GM21576 (cell line): ENCODE measurements at regions not wholly inside any gene's neighbourhood (a gene's known extent, or its start where the extent isn't known, plus 50 kb on each side); places are given as distances from the start of the nearest gene placed in this dataset.

Experiments used
- ATAC-seq: cut with Tn5 transposase; IDR thresholded peaks from one replicate; pipeline ENCODE4 v1.9.1; 2021; ENCODE audit warnings: mild to moderate bottlenecking, moderate library complexity; ENCODE audit not compliant: unreplicated experiment

DNA sequence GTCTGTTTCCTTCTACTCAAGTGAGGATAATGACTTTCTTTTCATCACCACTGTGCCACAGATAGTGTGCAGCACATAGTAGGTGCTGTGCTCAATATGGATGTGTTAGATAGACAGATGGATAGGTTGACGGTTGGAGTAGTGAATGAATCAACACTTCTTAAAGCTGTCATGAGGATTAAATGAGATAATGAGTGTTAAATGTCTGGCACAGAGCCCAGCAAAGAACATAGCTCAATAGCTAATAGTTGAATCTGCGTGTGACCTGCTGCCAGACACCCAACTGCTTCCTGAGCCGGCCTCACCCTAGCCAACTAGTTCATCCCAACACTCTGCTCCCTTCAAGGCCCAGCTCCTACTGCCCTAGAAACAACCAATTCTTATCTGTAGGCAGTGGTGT, 67.7 kb upstream of the PJA1 start:
- no peak for ATAC-seq

- ATAC-seq = no peak
These were observed 66.7 kb upstream of the PJA1 start for GRCh38 chrX:69231903-69232302.

- no peak for ATAC-seq
These were observed 64.2 kb upstream of the PJA1 start for GRCh38 chrX:69229436-69229835.

GRCh38 chrX:69228732-69229131, 63.5 kb upstream of the PJA1 start:
- ATAC-seq = no peak

DNA sequence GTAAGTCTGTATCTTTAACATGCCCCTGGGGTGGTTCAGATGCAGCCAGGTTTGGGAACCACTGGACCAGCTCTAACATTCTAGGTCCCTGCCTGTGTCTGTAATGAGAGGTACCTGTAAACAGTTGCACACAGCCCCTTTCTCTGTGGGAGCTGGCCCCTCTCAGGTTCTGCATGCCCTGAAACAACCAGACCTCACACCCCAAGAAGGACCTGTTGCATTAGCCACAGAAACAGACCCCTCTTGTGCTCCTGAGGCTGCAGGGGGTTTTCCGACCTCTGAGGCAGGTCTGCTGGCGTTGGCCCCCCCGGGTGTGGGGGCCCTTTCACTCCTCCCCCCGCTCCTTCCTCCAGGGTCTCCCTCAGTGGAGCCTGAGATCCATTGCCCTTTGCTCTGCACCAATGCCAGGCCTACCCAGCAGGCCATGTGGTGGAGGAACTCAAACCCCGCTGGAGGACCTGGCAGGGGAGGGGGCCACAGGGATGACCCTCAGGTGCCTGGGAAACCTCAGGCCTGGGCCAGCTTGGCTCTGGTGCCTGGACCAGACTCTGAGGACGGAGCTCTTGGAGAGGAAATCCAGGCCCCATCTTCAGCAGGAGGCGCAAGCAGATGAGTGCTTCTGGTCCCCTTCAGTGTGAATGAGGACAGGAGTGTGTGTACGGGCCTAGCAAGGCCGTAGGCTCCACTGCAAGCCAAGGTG, 61.4 kb upstream of the PJA1 start:
- no peak for ATAC-seq

DNA sequence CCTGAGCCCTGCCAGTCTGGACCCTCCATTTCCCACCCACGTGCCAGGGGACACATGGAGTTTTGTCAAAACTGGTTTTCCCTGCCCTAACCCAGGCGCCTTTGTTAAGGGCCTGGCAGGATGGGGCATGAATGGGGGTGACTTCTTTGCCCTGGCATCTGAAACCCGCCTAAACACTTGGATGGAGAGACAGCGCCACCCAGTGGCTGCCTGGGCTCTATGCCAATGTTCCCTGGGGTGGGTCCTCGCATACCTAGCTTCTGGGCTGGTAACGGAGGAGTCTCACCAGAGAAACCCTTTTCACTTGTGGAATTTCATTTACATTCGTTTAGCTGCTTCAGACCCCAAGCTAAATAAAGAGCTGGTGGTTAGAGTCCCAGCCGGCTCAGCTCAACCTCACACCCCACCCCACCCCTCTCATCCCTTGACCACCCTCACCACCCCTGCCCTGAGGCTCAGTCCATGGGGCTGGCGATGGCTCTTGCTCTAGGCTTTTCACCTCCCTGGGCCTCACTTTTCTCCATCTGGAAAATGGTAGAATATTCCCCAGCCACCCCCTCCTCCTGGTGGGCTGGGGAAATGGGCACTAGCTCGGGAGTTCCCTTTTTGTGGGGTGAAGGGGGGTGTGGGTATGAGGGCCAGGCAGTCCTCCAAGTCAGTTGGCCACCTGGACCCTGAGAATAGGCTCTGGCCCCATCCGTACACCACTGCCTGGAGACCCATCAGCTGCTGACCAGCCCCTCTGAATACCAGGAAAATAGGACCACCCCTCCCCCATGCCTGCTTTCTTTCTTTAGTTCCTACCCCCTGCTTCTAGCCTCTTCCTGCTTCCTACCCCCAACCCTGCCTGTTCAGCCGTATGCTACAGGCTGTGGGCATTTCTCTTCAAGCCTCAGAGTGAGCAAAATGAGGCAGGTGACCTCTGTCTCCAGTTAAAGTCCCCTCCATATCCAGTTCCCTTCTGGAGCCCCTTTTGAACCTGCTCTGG, 57.1 kb upstream of the PJA1 start:
- ATAC-seq = peak; percentile 50

GRCh38 chrX:69221239-69222102, 56.2 kb upstream of the PJA1 start:
- ATAC-seq = no peak

- ATAC-seq = no peak
These were observed 53.2 kb upstream of the PJA1 start for GRCh38 chrX:69218407-69218997.

DNA sequence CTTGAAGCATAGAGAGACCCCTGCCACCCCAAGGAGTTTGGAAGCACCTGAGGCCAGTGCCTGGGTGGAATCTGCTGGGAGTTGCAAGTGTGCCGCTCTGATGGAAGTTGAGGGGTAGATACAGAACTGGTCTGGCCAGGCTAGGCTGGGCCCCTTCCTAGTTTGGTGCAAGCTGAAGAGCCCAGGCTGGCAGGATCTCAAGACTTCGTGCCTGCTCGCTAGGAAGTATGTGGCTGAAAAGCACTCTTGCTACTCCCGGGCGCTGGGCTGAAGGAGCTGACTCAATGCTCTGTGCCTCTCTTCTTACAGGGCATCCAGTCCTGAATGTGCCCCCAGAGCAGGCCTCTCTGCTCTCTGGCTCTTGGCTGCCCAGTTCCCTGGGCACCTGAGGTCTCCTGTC, 51.7 kb upstream of the PJA1 start:
- ATAC-seq = no peak

GRCh38 chrX:69216446-69216845, 51.2 kb upstream of the PJA1 start:
- ATAC-seq = no peak

DNA sequence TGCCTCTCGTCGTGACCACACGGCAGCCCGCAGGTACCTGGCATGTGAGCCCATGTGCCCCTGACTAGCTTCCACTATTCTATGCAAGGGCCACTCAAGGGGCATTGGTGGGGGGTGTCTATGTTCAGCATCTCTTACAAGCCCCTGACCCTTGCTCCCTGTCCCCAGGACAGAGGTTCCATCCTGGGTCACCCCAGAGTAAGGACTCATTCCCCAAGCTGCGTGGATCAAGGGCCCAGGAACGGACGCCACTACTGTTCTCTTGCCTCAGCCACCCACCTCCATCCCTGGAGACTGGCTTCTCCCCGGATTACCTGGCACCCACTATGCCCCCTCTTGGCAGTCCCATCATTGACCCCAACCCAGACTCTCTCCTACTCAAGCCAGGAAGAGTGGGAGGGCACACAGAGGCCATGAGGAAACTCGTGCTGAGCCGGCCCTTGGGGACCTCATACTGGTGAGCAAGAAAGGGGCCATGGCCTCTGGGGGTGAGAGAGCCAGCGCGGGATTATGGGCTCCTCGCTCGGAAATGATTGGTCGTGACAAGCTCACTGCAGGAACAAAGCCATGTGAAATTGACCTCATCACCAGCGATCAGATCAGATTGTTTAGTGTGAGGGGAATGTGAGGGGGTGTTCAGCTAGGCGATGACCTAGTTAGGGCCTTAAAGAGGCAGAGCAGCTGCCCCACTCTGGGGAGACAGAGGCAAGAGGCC, 50.1 kb upstream of the PJA1 start:
- no peak for ATAC-seq
